ENCODE measurements at regions not wholly inside any gene's neighbourhood (a gene's known extent, or its start where the extent isn't known, plus 50 kb on each side); places are given as distances from the start of the nearest gene placed in this dataset.

DNA sequence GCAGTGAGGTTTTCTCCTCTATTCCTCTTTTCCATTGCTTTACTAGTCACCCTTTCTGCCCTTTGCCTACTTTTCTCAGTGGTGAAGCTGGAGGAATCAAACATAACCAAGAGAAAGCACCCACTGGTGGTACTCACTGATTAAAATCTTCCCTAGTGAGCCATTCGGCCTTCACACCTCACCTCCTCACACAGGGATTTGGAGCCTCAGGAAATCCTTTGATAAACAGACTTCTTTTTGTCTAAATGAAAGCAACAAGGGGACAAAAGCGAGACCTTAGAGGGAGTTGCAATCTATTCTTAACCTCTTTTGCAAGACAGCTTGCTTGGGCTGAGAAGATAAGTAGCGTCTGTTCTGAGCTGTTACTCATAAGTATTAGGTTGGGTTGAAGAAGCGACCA is 572.6 kb downstream of the ZNF674 start:
- no peaks in the 10 kb centered on the region for H3K9me3 ChIP-seq (replicated peaks in 1 of 2; ENCODE audit: control insufficient read depth in 1 of 2, insufficient read depth in 1 of 2, low read length in 2 of 2)
- Mint-ChIP-seq H3K4me3 (no peak overlapping the region), H3K4me1 (no peaks in the 10 kb centered on the region), H3K9me3 (peaks cover 0 to 6% (median 3%) of the 10 kb centered on the region in 7 donors), H3K27ac (no peak overlapping the region), H3K36me3 (no peaks in the 10 kb centered on the region), H3K27me3 (ENCODE audit: low read depth in 3 of 3) (peaks cover 0 to 10% (median 0%) of the 10 kb centered on the region in 3 donors)
- intact Hi-C loops (cut with micrococcal nuclease): no loop called here
- no peaks in the 10 kb centered on the region for H3K4me1 ChIP-seq (ENCODE audit: control insufficient read depth in 1 of 2, insufficient read depth in 2 of 2, low read length in 2 of 2)
- H3K27ac ChIP-seq (ENCODE audit: low read depth in 1 of 2, low read length in 2 of 2): no peak overlapping the region
- DNase-seq: no peak
- no peak overlapping the region for H3K4me2 ChIP-seq (replicated peaks; ENCODE audit: extremely low read depth, low read length, poor library complexity, severe bottlenecking)
- no peaks in the 10 kb centered on the region for H3K27me3 ChIP-seq (ENCODE audit: control insufficient read depth in 2 of 2, insufficient read depth in 2 of 2, low read length in 2 of 2)
- no peaks in the 10 kb centered on the region for H4K20me1 ChIP-seq (ENCODE audit: insufficient read depth, low read length)
- no peaks in the 10 kb centered on the region for H3K36me3 ChIP-seq (replicated peaks in 1 of 2; ENCODE audit: control insufficient read depth in 1 of 2, insufficient read depth in 2 of 2, low read length in 2 of 2)
- no peaks in the 10 kb centered on the region for H3K79me2 ChIP-seq (ENCODE audit: insufficient read depth, low read length)
- TF ChIP-seq, protein P1, sequence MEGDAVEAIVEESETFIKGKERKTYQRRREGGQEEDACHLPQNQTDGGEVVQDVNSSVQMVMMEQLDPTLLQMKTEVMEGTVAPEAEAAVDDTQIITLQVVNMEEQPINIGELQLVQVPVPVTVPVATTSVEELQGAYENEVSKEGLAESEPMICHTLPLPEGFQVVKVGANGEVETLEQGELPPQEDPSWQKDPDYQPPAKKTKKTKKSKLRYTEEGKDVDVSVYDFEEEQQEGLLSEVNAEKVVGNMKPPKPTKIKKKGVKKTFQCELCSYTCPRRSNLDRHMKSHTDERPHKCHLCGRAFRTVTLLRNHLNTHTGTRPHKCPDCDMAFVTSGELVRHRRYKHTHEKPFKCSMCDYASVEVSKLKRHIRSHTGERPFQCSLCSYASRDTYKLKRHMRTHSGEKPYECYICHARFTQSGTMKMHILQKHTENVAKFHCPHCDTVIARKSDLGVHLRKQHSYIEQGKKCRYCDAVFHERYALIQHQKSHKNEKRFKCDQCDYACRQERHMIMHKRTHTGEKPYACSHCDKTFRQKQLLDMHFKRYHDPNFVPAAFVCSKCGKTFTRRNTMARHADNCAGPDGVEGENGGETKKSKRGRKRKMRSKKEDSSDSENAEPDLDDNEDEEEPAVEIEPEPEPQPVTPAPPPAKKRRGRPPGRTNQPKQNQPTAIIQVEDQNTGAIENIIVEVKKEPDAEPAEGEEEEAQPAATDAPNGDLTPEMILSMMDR (IDR thresholded peaks at IDR 0.05): no peak
- H3K4me3 ChIP-seq (replicated peaks in 1 of 3; ENCODE audit: low read depth in 2 of 3, low read length in 3 of 3): no peak overlapping the region
- no peak overlapping the region for H3K9ac ChIP-seq (ENCODE audit: insufficient read depth, low read length, poor library complexity, severe bottlenecking)
- no CpG with 5 or more reads among the region's 4 CpGs for WGBS (ENCODE audit: insufficient coverage)
- H2AFZ ChIP-seq (ENCODE audit: insufficient read depth, low read depth, low read length, poor library complexity, severe bottlenecking): no peak overlapping the region

DNA sequence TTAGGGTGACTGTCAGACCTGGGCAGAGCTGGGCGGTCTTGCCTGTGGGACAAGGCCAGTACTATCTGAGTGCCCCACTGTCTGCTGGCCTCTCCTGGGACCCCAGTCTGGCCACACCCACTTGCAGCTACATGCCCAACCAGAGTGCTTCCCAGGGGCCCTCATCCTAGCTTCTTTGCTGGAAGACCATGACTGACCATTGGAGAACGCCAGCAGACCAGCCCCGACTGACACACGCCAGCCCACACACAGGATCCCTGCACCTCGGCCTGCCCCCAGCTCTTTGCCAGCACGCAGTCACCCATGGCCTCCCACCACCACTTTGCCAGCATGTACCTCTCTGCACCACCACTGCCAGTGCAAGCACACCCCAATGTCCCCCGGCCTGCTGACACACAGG is 585.7 kb downstream of the ZNF674 start:
- Mint-ChIP-seq H3K36me3 (no peaks in the 10 kb centered on the region), H3K4me1 (no peaks in the 10 kb centered on the region), H3K9me3 (peaks cover 3 to 22% (median 8%) of the 10 kb centered on the region in 7 donors), H3K4me3 (no peak overlapping the region), H3K27me3 (ENCODE audit: low read depth in 3 of 3) (peaks cover 0 to 15% (median 0%) of the 10 kb centered on the region in 3 donors), H3K27ac (no peak overlapping the region)
- Histone ChIP-seq H3K4me2 (replicated peaks; ENCODE audit: extremely low read depth, low read length, poor library complexity, severe bottlenecking) (no peak overlapping the region), H3K36me3 (replicated peaks in 1 of 2; ENCODE audit: control insufficient read depth in 1 of 2, insufficient read depth in 2 of 2, low read length in 2 of 2) (no peaks in the 10 kb centered on the region), H3K27ac (ENCODE audit: low read depth in 1 of 2, low read length in 2 of 2) (no peak overlapping the region), H4K20me1 (ENCODE audit: insufficient read depth, low read length) (no peaks in the 10 kb centered on the region), H3K27me3 (ENCODE audit: control insufficient read depth in 2 of 2, insufficient read depth in 2 of 2, low read length in 2 of 2) (peaks cover 0 to under 1% of the 10 kb centered on the region in 2 donors), H3K4me3 (replicated peaks in 1 of 3; ENCODE audit: low read depth in 2 of 3, low read length in 3 of 3) (no peak overlapping the region), H3K4me1 (ENCODE audit: control insufficient read depth in 1 of 2, insufficient read depth in 2 of 2, low read length in 2 of 2) (no peaks in the 10 kb centered on the region), H2AFZ (ENCODE audit: insufficient read depth, low read depth, low read length, poor library complexity, severe bottlenecking) (no peak overlapping the region), H3K79me2 (ENCODE audit: insufficient read depth, low read length) (no peaks in the 10 kb centered on the region), H3K9ac (ENCODE audit: insufficient read depth, low read length, poor library complexity, severe bottlenecking) (no peak overlapping the region), H3K9me3 (replicated peaks in 1 of 2; ENCODE audit: control insufficient read depth in 1 of 2, insufficient read depth in 1 of 2, low read length in 2 of 2) (peaks cover 8 to 9% of the 10 kb centered on the region in 2 donors)
- TF ChIP-seq, protein P1 (IDR thresholded peaks at IDR 0.05): no peak
- WGBS (ENCODE audit: insufficient coverage): 100% methylated on average over 4 of the region's 7 CpGs
- intact Hi-C loops (cut with micrococcal nuclease): no loop called here
- DNase-seq: no peak
